K562 (cell line): ENCODE measurements at regions not wholly inside any gene's neighbourhood (a gene's known extent, or its start where the extent isn't known, plus 50 kb on each side); places are given as distances from the start of the nearest gene placed in this dataset.

Experiments used
- ATAC-seq: fragments of 200-7000 bp; cut with Tn5 transposase; 3 replicates; pipeline ENCODE4 v1.9.1; 2020; ENCODE audit warnings: moderate library complexity
- BruUV-seq: library from RNA; stranded (reverse); fragments of 400-500 nt; replicated peaks from 2 replicates; lab custom pipeline; 2021; lab: Mats Ljungman, UMichigan
- CTCF ChIA-PET: fragments of 300-600 bp; formaldehyde crosslinking; extraction: SDS; loops from one replicate; lab custom pipeline; 2021; ENCODE audit warnings: low intra/inter-chr PET ratio; lab: Yijun Ruan, JAX
- POLR2A ChIA-PET: fragments of 300-600, 350-650 bp; sonication (Branson Sonifier 250); formaldehyde crosslinking; extraction: SDS; loops from one replicate; lab custom pipeline; 2021; ENCODE audit warnings: antibody characterized with exemption, inconsistent platforms; lab: Yijun Ruan, JAX
- DNase-seq, 4 experiments: peaks; one replicate each; pipeline versions ENCODE4 v3.0.0 to v3.0.0-alpha.2; 2011 to 2018; ENCODE audit warnings: low spot score in 3 of 4, mixed read lengths in 3 of 4; ENCODE audit errors: extremely low read depth in 1 of 4
- FAIRE-seq: peaks from 2 replicates; lab custom pipeline; 2011; peaks lifted over from hg19 to GRCh38; lab: Jason Lieb, UNC
- H2AFZ ChIP-seq: 2 replicates; pipeline ENCODE4 v1.6.0; 2011; ENCODE audit warnings: low read depth, low read length, control low read depth, inconsistent platforms
- H3K27ac ChIP-seq: fragments of 200-600 bp; 3 replicates; pipeline ENCODE4 v1.8.0; 2011; ENCODE audit warnings: low read depth, mild to moderate bottlenecking, control low read depth, inconsistent platforms, low read length, moderate library complexity, mixed read lengths; ENCODE audit errors: extremely low read depth
- H3K27me3 ChIP-seq, 2 experiments: fragments of 300-600 bp in 1 of 2; 2 replicates in 1 of 2; 3 replicates in 1 of 2; pipeline versions ENCODE4 v1.6.0 to v1.8.0; 2011; ENCODE audit warnings: inconsistent platforms in 2 of 2, low read length in 2 of 2, mild to moderate bottlenecking in 1 of 2, mixed read lengths in 1 of 2, moderate library complexity in 1 of 2; ENCODE audit not compliant: control insufficient read depth in 2 of 2, insufficient read depth in 2 of 2
- H3K36me3 ChIP-seq: fragments of 300-600 bp; 3 replicates; pipeline ENCODE4 v1.8.0; 2011; ENCODE audit warnings: mild to moderate bottlenecking, low read length, inconsistent platforms; ENCODE audit not compliant: control insufficient read depth, insufficient read depth
- H3K4me1 ChIP-seq, 2 experiments: fragments of 200-600 bp in 1 of 2; replicated peaks in 1 of 2; 2 replicates in 1 of 2; 3 replicates in 1 of 2; pipeline versions ENCODE4 v1.5.1 to v1.8.0; 2011; ENCODE audit warnings: inconsistent platforms in 2 of 2, low read length in 2 of 2, mild to moderate bottlenecking in 1 of 2, mixed read lengths in 1 of 2, moderate library complexity in 1 of 2; ENCODE audit not compliant: control insufficient read depth in 2 of 2, insufficient read depth in 2 of 2
- H3K4me2 ChIP-seq: 2 replicates; pipeline ENCODE4 v1.6.1; 2011; ENCODE audit warnings: low read length, control low read depth, inconsistent platforms, mixed read lengths; ENCODE audit not compliant: insufficient read depth
- H3K4me3 ChIP-seq: fragments of 200-600 bp; sonication (generic), shearing (Covaris generic); 2 replicates; pipeline ENCODE4 v1.5.1; 2016; ENCODE audit warnings: control low read depth, inconsistent platforms
- H3K79me2 ChIP-seq: fragments of 200-600 bp; 3 replicates; pipeline ENCODE4 v1.8.0; 2011; ENCODE audit warnings: low read length, inconsistent platforms; ENCODE audit not compliant: control insufficient read depth, insufficient read depth
- H3K9ac ChIP-seq, 2 experiments: 2 replicates each; pipeline versions ENCODE4 v1.6.0 to v1.6.1; 2011; ENCODE audit warnings: low read depth in 2 of 2, low read length in 2 of 2, control low read depth in 1 of 2, inconsistent platforms in 1 of 2, mild to moderate bottlenecking in 1 of 2, mixed read lengths in 1 of 2; ENCODE audit not compliant: insufficient read depth in 1 of 2
- H3K9me1 ChIP-seq: one replicate; pipeline ENCODE4 v1.6.0; 2011; ENCODE audit warnings: inconsistent platforms, mild to moderate bottlenecking, low read length, moderate library complexity; ENCODE audit not compliant: control insufficient read depth, insufficient read depth
- H3K9me3 ChIP-seq: replicated peaks from 2 replicates; pipeline ENCODE4 v1.5.1; 2011; ENCODE audit warnings: low read depth, low read length, inconsistent platforms; ENCODE audit not compliant: control insufficient read depth, insufficient read depth
- H4K20me1 ChIP-seq: replicated peaks from 2 replicates; pipeline ENCODE4 v1.6.1; 2011; ENCODE audit warnings: low read length, inconsistent platforms, mixed read lengths; ENCODE audit not compliant: control insufficient read depth, insufficient read depth
- RNF219 ChIP-seq: fragments of 250-450 bp; sonication (Bioruptor Pico); IDR thresholded peaks from 2 replicates; pipeline ENCODE4 v1.5.0; 2022; ENCODE audit warnings: mild to moderate bottlenecking
- ZFPM2 ChIP-seq: fragments of 250-450 bp; sonication (Bioruptor Pico); IDR thresholded peaks from 2 replicates; pipeline ENCODE4 v1.5.1; 2022; ENCODE audit warnings: mild to moderate bottlenecking
- ZNF699 ChIP-seq: fragments of 250-450 bp; sonication (Bioruptor Pico); IDR thresholded peaks from 2 replicates; pipeline ENCODE4 v1.8.0; 2021; ENCODE audit warnings: mild to moderate bottlenecking, moderate library complexity; ENCODE audit not compliant: insufficient replicate concordance
- WGBS: fragments of 100-300 bp; shearing (Covaris generic); methylation state at CpG from one replicate; pipeline ENCODE4 v1.1.6; 2016; ENCODE audit warnings: low coverage, mixed read lengths; ENCODE audit not compliant: insufficient coverage; ENCODE audit errors: missing lambda C conversion rate; 5-methylcytosine and 5-hydroxymethylcytosine counted together
- in situ Hi-C: fragments of 300-500 bp; cut with MboI; formaldehyde crosslinking; loops from 4 replicates; pipeline ENCODE4 v1.15.0; 2018; ENCODE audit warnings: inconsistent platforms, mixed read lengths
- intact Hi-C: fragments of 100-400 bp; cut with micrococcal nuclease; formaldehyde crosslinking; loops from 2 replicates; pipeline ENCODE4 v1.14.2; 2022

DNA sequence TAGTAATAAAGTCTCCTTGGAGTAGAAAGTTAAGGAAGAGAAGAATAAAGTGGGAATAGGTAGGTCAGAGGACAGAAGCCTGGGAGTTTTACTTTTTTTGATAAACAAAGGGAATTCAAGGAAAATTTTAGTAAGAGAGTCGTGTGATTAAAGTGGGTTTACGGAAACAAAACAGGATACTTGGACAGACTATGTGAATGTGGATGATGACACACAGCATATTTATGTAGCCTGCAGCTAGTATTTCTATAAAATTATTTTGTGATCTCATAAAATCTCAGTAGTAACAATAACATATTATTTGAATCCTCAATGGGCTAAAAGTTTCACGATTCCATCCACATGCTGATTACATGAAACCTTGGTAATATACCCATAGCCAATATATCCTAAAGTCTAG is 450.7 kb upstream of the PIK3C3 start:
- no peak for DNase-seq
- Histone ChIP-seq H4K20me1 (no peaks in the 10 kb centered on the region), H3K79me2 (no peaks in the 10 kb centered on the region)
- no TSS peak for BruUV-seq
- no peak for TF ChIP-seq RNF219 (CRISPR knock-in tag)
- TF ChIP-seq, all 486 proteins: peak for 0
- ATAC-seq (no peak), FAIRE-seq (no peak)
- no peak overlapping the region for H3K9ac ChIP-seq
- in situ Hi-C loops = no loop called here
- H2AFZ ChIP-seq = no peak overlapping the region
- CTCF ChIA-PET = no interaction called here
- H3K4me1 ChIP-seq = no peaks in the 10 kb centered on the region
- H3K4me3 ChIP-seq = no peak overlapping the region
- POLR2A ChIA-PET = no interaction called here
- H3K27ac ChIP-seq = no peak overlapping the region
- H3K9me3 ChIP-seq = no peaks in the 10 kb centered on the region
- WGBS = 0% methylated on average over 3 of the region's 3 CpGs
- intact Hi-C loops = no loop called here
- no peak overlapping the region for H3K4me2 ChIP-seq
- no peaks in the 10 kb centered on the region for H3K36me3 ChIP-seq
- H3K27me3 ChIP-seq = no peaks in the 10 kb centered on the region
- H3K9me1 ChIP-seq = no peaks in the 10 kb centered on the region

GRCh38 chr18:41501848-41502247 is 453.2 kb upstream of the PIK3C3 start:
- no peak overlapping the region for H3K4me2 ChIP-seq
- no peak for ATAC-seq
- H3K9me3 ChIP-seq = no peaks in the 10 kb centered on the region
- no peaks in the 10 kb centered on the region for H4K20me1 ChIP-seq
- no peak overlapping the region for H3K27ac ChIP-seq
- BruUV-seq = no TSS peak
- H3K9me1 ChIP-seq = no peaks in the 10 kb centered on the region
- no peaks in the 10 kb centered on the region for H3K4me1 ChIP-seq
- no peak for DNase-seq
- no peak overlapping the region for H3K9ac ChIP-seq
- in situ Hi-C loops (no loop called here), intact Hi-C loops (no loop called here)
- H3K4me3 ChIP-seq = no peak overlapping the region
- no peak for FAIRE-seq
- TF ChIP-seq ZFPM2 (CRISPR knock-in tag) = no peak
- no peak for TF ChIP-seq ZNF699 (CRISPR knock-in tag)
- ChIA-PET CTCF (no interaction called here), POLR2A (no interaction called here)
- H3K36me3 ChIP-seq = no peaks in the 10 kb centered on the region
- WGBS = 2% methylated on average over 3 of the region's 3 CpGs
- no peak overlapping the region for H2AFZ ChIP-seq
- H3K79me2 ChIP-seq = no peaks in the 10 kb centered on the region
- H3K27me3 ChIP-seq = no peaks in the 10 kb centered on the region
